ENCODE measurements at regions not wholly inside any gene's neighbourhood (a gene's known extent, or its start where the extent isn't known, plus 50 kb on each side); places are given as distances from the start of the nearest gene placed in this dataset.

GRCh38 chr10:61608255-61609033, 54.3 kb upstream of the CABCOCO1 start:
- POLR2A ChIA-PET, result no interaction called here
- Histone ChIP-seq H3K9me3 (replicated peaks; ENCODE audit: control insufficient read depth, insufficient read depth, low read length) (no peaks in the 10 kb centered on the region), H4K20me1 (ENCODE audit: control insufficient read depth, insufficient read depth) (no peaks in the 10 kb centered on the region), H3K9ac (ENCODE audit: control insufficient read depth, insufficient read depth, low read length) (no peak overlapping the region), H2AFZ (ENCODE audit: control insufficient read depth, low read depth, low read length) (no peak overlapping the region), H3K4me2 (ENCODE audit: control insufficient read depth, insufficient read depth) (no peak overlapping the region), H3K27ac (ENCODE audit: control insufficient read depth, insufficient read depth) (no peak overlapping the region), H3K27me3 (replicated peaks in 1 of 2; ENCODE audit: control insufficient read depth in 2 of 2, insufficient read depth in 2 of 2, low read length in 1 of 2) (no peaks in the 10 kb centered on the region; a peak in 1 of 4 replicates), H3K4me3 (no peak overlapping the region), H3K4me1 (ENCODE audit: control insufficient read depth, insufficient read depth, low read length) (no peaks in the 10 kb centered on the region), H3K36me3 (ENCODE audit: control insufficient read depth in 2 of 2, insufficient read depth in 2 of 2, low read length in 1 of 2) (no peaks in the 10 kb centered on the region), H3K79me2 (ENCODE audit: control insufficient read depth, insufficient read depth, low read length) (no peaks in the 10 kb centered on the region)
- BruUV-seq (replicated peaks), result no TSS peak
- DNase-seq (ENCODE audit: low read depth, low spot score), result no peak
- SMC1A ChIA-PET (ENCODE audit: uncharacterized antibody, unreplicated experiment), result no interaction called here
- intact Hi-C loops (cut with micrococcal nuclease; ENCODE audit: unreplicated experiment) (no loop called here), in situ Hi-C loops (cut with MboI) (no loop called here)
- 58% methylated on average over 8 of the region's 8 CpGs for WGBS (ENCODE audit: insufficient coverage, insufficient replicate concordance, low lambda C conversion rate, missing lambda C conversion rate)
- no peak for ATAC-seq
- RAD21 ChIA-PET (ENCODE audit: unreplicated experiment), result no interaction called here
- CTCF ChIA-PET, result interaction anchor here (1.1 kb wide), 1 partner anchor 13 kb away, joined by 3 read pairs; no protein-coding TSS in a partner anchor
- FAIRE-seq, result no peak
- TF ChIP-seq YY1 (IDR thresholded peaks at IDR 0.05; ENCODE audit: low read depth, low read length), result no peak
- no peak for TF ChIP-seq CHD4 (IDR thresholded peaks at IDR 0.05)
- no peak for TF ChIP-seq USF1 (IDR thresholded peaks at IDR 0.05; ENCODE audit: borderline replicate concordance, extremely low read length, insufficient read depth, low read depth, low read length)
- TF ChIP-seq CBX3 (IDR thresholded peaks at IDR 0.05; ENCODE audit: borderline replicate concordance, low read depth), result no peak
- TF ChIP-seq ZBTB40 (IDR thresholded peaks at IDR 0.05; ENCODE audit: borderline replicate concordance), result no peak
- no peak for TF ChIP-seq MTA2 (IDR thresholded peaks at IDR 0.05; ENCODE audit: low read depth)
- no peak for TF ChIP-seq USF2 (IDR thresholded peaks at IDR 0.05; ENCODE audit: borderline replicate concordance, low read depth, low read length)
- TF ChIP-seq PML (IDR thresholded peaks at IDR 0.05; ENCODE audit: low read length), result no peak
- TF ChIP-seq MEF2B (IDR thresholded peaks at IDR 0.05; ENCODE audit: partially characterized antibody, poor library complexity, severe bottlenecking), result no peak
- TF ChIP-seq PAX8 (IDR thresholded peaks at IDR 0.05), result no peak
- no peak for TF ChIP-seq FOXK2 (IDR thresholded peaks at IDR 0.05)
- no peak for TF ChIP-seq EP300 (IDR thresholded peaks at IDR 0.05; ENCODE audit: borderline replicate concordance in 1 of 2, control insufficient read depth in 1 of 2, low read depth in 2 of 2, low read length in 2 of 2)
- no peak for TF ChIP-seq PBX3 (IDR thresholded peaks at IDR 0.05; ENCODE audit: insufficient replicate concordance, low read depth, low read length)
- TF ChIP-seq IKZF2 (IDR thresholded peaks at IDR 0.05), result no peak
- no peak for TF ChIP-seq RFX5 (IDR thresholded peaks at IDR 0.05; ENCODE audit: low read depth, low read length)
